Mesodermal cell (in vitro differentiated cells): ENCODE measurements at regions not wholly inside any gene's neighbourhood (a gene's known extent, or its start where the extent isn't known, plus 50 kb on each side); places are given as distances from the start of the nearest gene placed in this dataset.

ENCODE experiments used
- H3K27ac ChIP-seq: 2 replicates; pipeline ENCODE4 v1.7.0; 2013; ENCODE audit warnings: mild to moderate bottlenecking, low read depth, low read length, moderate library complexity; ENCODE audit not compliant: severe bottlenecking
- H3K36me3 ChIP-seq: 2 replicates; pipeline ENCODE4 v1.7.1; 2013; ENCODE audit warnings: mild to moderate bottlenecking, low read length, moderate library complexity; ENCODE audit not compliant: control insufficient read depth, insufficient read depth
- H3K4me1 ChIP-seq: one replicate; pipeline ENCODE4 v1.7.1; 2013; ENCODE audit warnings: mild to moderate bottlenecking, low read length; ENCODE audit not compliant: insufficient read depth, control insufficient read depth, poor library complexity, severe bottlenecking
- H3K4me3 ChIP-seq: 2 replicates; pipeline ENCODE4 v1.7.0; 2013; ENCODE audit warnings: low read length, control low read depth, mild to moderate bottlenecking; ENCODE audit not compliant: insufficient read depth, poor library complexity, severe bottlenecking; ENCODE audit errors: extremely low read depth
- H3K9me3 ChIP-seq: 2 replicates; pipeline ENCODE4 v1.7.1; 2013; ENCODE audit warnings: mild to moderate bottlenecking, low read length, moderate library complexity; ENCODE audit not compliant: control insufficient read depth
- WGBS, 2 experiments: methylation state at CpG; one replicate each; pipeline ENCODE4 v1.1.5; 2013; ENCODE audit warnings: missing lambda C conversion rate in 2 of 2; ENCODE audit not compliant: insufficient coverage in 2 of 2; 5-methylcytosine and 5-hydroxymethylcytosine counted together

GRCh38 chr11:116112087-116112935 is 608.1 kb upstream of the CADM1 start:
- peaks cover 6% of the 10 kb centered on the region for H3K9me3 ChIP-seq
- no peak overlapping the region for H3K27ac ChIP-seq
- H3K36me3 ChIP-seq: no peaks in the 10 kb centered on the region
- H3K4me3 ChIP-seq: no peak overlapping the region
- peaks cover 15% of the 10 kb centered on the region for H3K4me1 ChIP-seq
- WGBS, 2 experiments: 74 to 82% methylated on average over 3 to 7 of the region's 9 CpGs

GRCh38 chr11:116111546-116111945 is 607.3 kb upstream of the CADM1 start:
- Histone ChIP-seq H3K36me3 (no peaks in the 10 kb centered on the region), H3K27ac (no peak overlapping the region), H3K9me3 (peaks cover 6% of the 10 kb centered on the region), H3K4me3 (no peak overlapping the region), H3K4me1 (peaks cover 15% of the 10 kb centered on the region)
- WGBS, 2 experiments: 90 to 100% methylated on average over 1 to 2 of the region's 3 CpGs

- Histone ChIP-seq H3K36me3 (no peaks in the 10 kb centered on the region), H3K4me1 (peaks cover 15% of the 10 kb centered on the region)
Observed at GRCh38 chr11:116110802-116111201, 606.6 kb upstream of the CADM1 start.

GRCh38 chr11:116110356-116110755 is 606.1 kb upstream of the CADM1 start:
- WGBS, 2 experiments: 71% methylated on average over 1 of the region's 1 CpG; no CpG with 5 or more reads in 1 of the 2 experiments
- no peak overlapping the region for H3K4me3 ChIP-seq
- H3K27ac ChIP-seq: no peak overlapping the region
- peaks cover 15% of the 10 kb centered on the region for H3K4me1 ChIP-seq
- peaks cover 6% of the 10 kb centered on the region for H3K9me3 ChIP-seq
- no peaks in the 10 kb centered on the region for H3K36me3 ChIP-seq

More at GRCh38 chr11:116110802-116111201, 606.6 kb upstream of the CADM1 start:
- 80 to 100% methylated on average over 1 of the region's 1 CpG for WGBS, 2 experiments
- peaks cover 6% of the 10 kb centered on the region for H3K9me3 ChIP-seq
- no peak overlapping the region for H3K27ac ChIP-seq
- H3K4me3 ChIP-seq: no peak overlapping the region

- WGBS, 2 experiments: 63 to 73% methylated on average over 2 to 3 of the region's 5 CpGs
Observed at GRCh38 chr11:116109228-116109627, 605.0 kb upstream of the CADM1 start.

GRCh38 chr11:116108161-116108560 is 603.9 kb upstream of the CADM1 start:
- Histone ChIP-seq H3K9me3 (peaks cover under 1% of the 10 kb centered on the region), H3K27ac (no peak overlapping the region), H3K4me1 (peaks cover 15% of the 10 kb centered on the region), H3K4me3 (no peak overlapping the region), H3K36me3 (no peaks in the 10 kb centered on the region)
- 100% methylated on average over 1 of the region's 2 CpGs for WGBS, 2 experiments

More at GRCh38 chr11:116109228-116109627, 605.0 kb upstream of the CADM1 start:
- peaks cover 6% of the 10 kb centered on the region for H3K9me3 ChIP-seq
- H3K27ac ChIP-seq: no peak overlapping the region
- H3K4me3 ChIP-seq: no peak overlapping the region
- H3K4me1 ChIP-seq: peaks cover 15% of the 10 kb centered on the region
- no peaks in the 10 kb centered on the region for H3K36me3 ChIP-seq

- no peaks in the 10 kb centered on the region for H3K36me3 ChIP-seq
- no peaks in the 10 kb centered on the region for H3K9me3 ChIP-seq
- WGBS, 2 experiments: 44 to 47% methylated on average over 1 to 2 of the region's 3 CpGs
- peaks cover 15% of the 10 kb centered on the region for H3K4me1 ChIP-seq
- no peak overlapping the region for H3K4me3 ChIP-seq
- H3K27ac ChIP-seq: no peak overlapping the region
Observed at GRCh38 chr11:116107229-116107628, 603.0 kb upstream of the CADM1 start.

GRCh38 chr11:116104498-116105174 is 600.4 kb upstream of the CADM1 start:
- no peak overlapping the region for H3K4me3 ChIP-seq
- H3K4me1 ChIP-seq: peaks cover 14% of the 10 kb centered on the region
- no peak overlapping the region for H3K27ac ChIP-seq
- no peaks in the 10 kb centered on the region for H3K9me3 ChIP-seq
- H3K36me3 ChIP-seq: no peaks in the 10 kb centered on the region
- 89 to 91% methylated on average over 4 of the region's 4 CpGs for WGBS, 2 experiments

GRCh38 chr11:116101902-116102301 is 597.7 kb upstream of the CADM1 start:
- 85 to 95% methylated on average over 2 to 3 of the region's 3 CpGs for WGBS, 2 experiments
- H3K4me3 ChIP-seq: no peak overlapping the region
- H3K27ac ChIP-seq: no peak overlapping the region
- H3K9me3 ChIP-seq: no peaks in the 10 kb centered on the region
- H3K4me1 ChIP-seq: no peaks in the 10 kb centered on the region
- no peaks in the 10 kb centered on the region for H3K36me3 ChIP-seq

- no peaks in the 10 kb centered on the region for H3K9me3 ChIP-seq
- no peak overlapping the region for H3K4me3 ChIP-seq
- WGBS, 2 experiments: 100% methylated on average over 1 of the region's 2 CpGs; no CpG with 5 or more reads in 1 of the 2 experiments
- no peaks in the 10 kb centered on the region for H3K4me1 ChIP-seq
- H3K36me3 ChIP-seq: no peaks in the 10 kb centered on the region
- no peak overlapping the region for H3K27ac ChIP-seq
Observed at GRCh38 chr11:116100016-116100415, 595.8 kb upstream of the CADM1 start.
